Lung (tissue), 11 donors: ENCODE measurements at regions not wholly inside any gene's neighbourhood (a gene's known extent, or its start where the extent isn't known, plus 50 kb on each side); places are given as distances from the start of the nearest gene placed in this dataset.

ENCODE experiments used
- ATAC-seq: fragments of 200-7000 bp; cut with Tn5 transposase; one replicate; pipeline ENCODE4 v1.9.1; 2020; ENCODE audit warnings: moderate number of reproducible peaks; ENCODE audit not compliant: insufficient read depth, low FRiP score
- DNase-seq, 3 donors: peaks; one replicate each; pipeline ENCODE4 v3.0.0-alpha.2; 2013 to 2017
- H3K27ac ChIP-seq, 2 donors: one replicate each; pipeline ENCODE4 v1.5.1; 2013; ENCODE audit warnings: mild to moderate bottlenecking in 2 of 2, moderate library complexity in 2 of 2, control low read depth in 1 of 2, inconsistent platforms in 1 of 2, low read depth in 1 of 2, low read length in 1 of 2
- H3K27me3 ChIP-seq, 3 donors: one replicate each; pipeline ENCODE4 v1.5.1; 2013; ENCODE audit warnings: low read length in 2 of 3; ENCODE audit not compliant: control insufficient read depth in 3 of 3, insufficient read depth in 3 of 3
- H3K36me3 ChIP-seq, 4 donors: one replicate each; pipeline ENCODE4 v1.5.1; 2013; ENCODE audit warnings: low read length in 4 of 4, mild to moderate bottlenecking in 1 of 4, moderate library complexity in 1 of 4; ENCODE audit not compliant: control insufficient read depth in 4 of 4, insufficient read depth in 4 of 4
- H3K4me1 ChIP-seq, 5 donors: one replicate each; pipeline ENCODE4 v1.5.1; 2013; ENCODE audit warnings: low read length in 5 of 5, mild to moderate bottlenecking in 2 of 5, moderate library complexity in 1 of 5; ENCODE audit not compliant: control insufficient read depth in 5 of 5, insufficient read depth in 5 of 5
- H3K4me3 ChIP-seq: one replicate; pipeline ENCODE4 v1.5.1; 2013; ENCODE audit warnings: mild to moderate bottlenecking, control low read depth, moderate library complexity
- H3K9ac ChIP-seq, 2 donors: one replicate each; pipeline ENCODE4 v1.5.1; 2013; ENCODE audit warnings: low read length in 2 of 2, control low read depth in 1 of 2; ENCODE audit not compliant: insufficient read depth in 1 of 2
- H3K9me3 ChIP-seq, 4 donors: one replicate each; pipeline ENCODE4 v1.5.1; 2013; ENCODE audit warnings: low read length in 3 of 4, mild to moderate bottlenecking in 1 of 4, moderate library complexity in 1 of 4; ENCODE audit not compliant: control insufficient read depth in 4 of 4, insufficient read depth in 3 of 4
- CTCF ChIP-seq: IDR thresholded peaks from 2 replicates; pipeline ENCODE4 v1.5.1; 2012; ENCODE audit warnings: mild to moderate bottlenecking; ENCODE audit errors: control extremely low read depth, extremely low read depth
- WGBS, 2 donors: extraction: QIAGEN DNeasy Blood & Tissue Kit; methylation state at CpG; one replicate each; pipeline ENCODE4 v1.1.7; 2013; 5-methylcytosine and 5-hydroxymethylcytosine counted together
- donor health status: control.
- donor health status: control.
- donor health status: Bipolar disorder and iron deficiency.
- donor health status: healthy.
- donor health status: DM: yes; HTN: yes; CAD: no.

- ATAC-seq, result no peak
- WGBS, 2 donors, result 56 to 58% methylated on average over 3 of the region's 3 CpGs
These were observed 189.0 kb downstream of the LYPLAL1 start for GRCh38 chr1:219362702-219363101.

GRCh38 chr1:219359126-219359525 is 185.4 kb downstream of the LYPLAL1 start:
- ATAC-seq, result no peak
- DNase-seq, result peak in 2 of 3 donors; percentile 56 to 60

More at GRCh38 chr1:219362702-219363101, 189.0 kb downstream of the LYPLAL1 start:
- Histone ChIP-seq H3K9me3 (no peaks in the 10 kb centered on the region), H3K4me1 (peaks cover 0 to 13% (median 0%) of the 10 kb centered on the region in 5 donors), H3K36me3 (no peaks in the 10 kb centered on the region), H3K9ac (no peak overlapping the region), H3K27ac (no peak overlapping the region), H3K4me3 (no peak overlapping the region), H3K27me3 (no peaks in the 10 kb centered on the region)
- no peak for DNase-seq
- TF ChIP-seq CTCF, result no peak

GRCh38 chr1:219358080-219358479 is 184.4 kb downstream of the LYPLAL1 start:
- Histone ChIP-seq H3K4me1 (peaks cover 0 to 14% (median 3%) of the 10 kb centered on the region in 5 donors), H3K4me3 (no peak overlapping the region), H3K36me3 (no peaks in the 10 kb centered on the region), H3K27ac (no peak overlapping the region), H3K9me3 (no peaks in the 10 kb centered on the region), H3K27me3 (no peaks in the 10 kb centered on the region), H3K9ac (no peak overlapping the region)
- TF ChIP-seq CTCF, result no peak
- ATAC-seq (no peak), DNase-seq (no peak)
- 83 to 95% methylated on average over 2 of the region's 2 CpGs for WGBS, 2 donors

More at GRCh38 chr1:219359126-219359525, 185.4 kb downstream of the LYPLAL1 start:
- Histone ChIP-seq H3K4me1 (peaks cover 0 to 13% (median 0%) of the 10 kb centered on the region in 5 donors), H3K4me3 (no peak overlapping the region), H3K27me3 (no peaks in the 10 kb centered on the region), H3K27ac (no peak overlapping the region), H3K9ac (no peak overlapping the region), H3K9me3 (no peaks in the 10 kb centered on the region), H3K36me3 (no peaks in the 10 kb centered on the region)
- no peak for TF ChIP-seq CTCF
- 77 to 78% methylated on average over 2 of the region's 2 CpGs for WGBS, 2 donors

- H3K36me3 ChIP-seq, result no peaks in the 10 kb centered on the region
- H3K4me1 ChIP-seq, result peaks cover 0 to 34% (median 11%) of the 10 kb centered on the region in 5 donors
- no peak overlapping the region for H3K4me3 ChIP-seq
- no peak overlapping the region for H3K27ac ChIP-seq
- H3K27me3 ChIP-seq, result no peaks in the 10 kb centered on the region
- WGBS, 2 donors, result 85 to 88% methylated on average over 4 of the region's 4 CpGs
- DNase-seq, result no peak
- H3K9me3 ChIP-seq, result no peaks in the 10 kb centered on the region
- no peak for ATAC-seq
- no peak overlapping the region for H3K9ac ChIP-seq
- no peak for TF ChIP-seq CTCF
These were observed 181.3 kb downstream of the LYPLAL1 start for GRCh38 chr1:219354962-219355361.
